WTC11 (cell line): ENCODE measurements at regions not wholly inside any gene's neighbourhood (a gene's known extent, or its start where the extent isn't known, plus 50 kb on each side); places are given as distances from the start of the nearest gene placed in this dataset.

ENCODE experiments used
- ATF2 ChIP-seq: sonication (generic); formaldehyde crosslinking; IDR thresholded peaks from 2 replicates; pipeline ENCODE4 v1.8.1; 2022; ENCODE audit warnings: low read depth, missing genetic modification reagents, borderline replicate concordance
- CTCF ChIP-seq: fragments of 200-600 bp; IDR thresholded peaks from 2 replicates; pipeline ENCODE4 v1.8.0; 2022; ENCODE audit warnings: antibody characterized with exemption
- USF1 ChIP-seq: sonication (generic); formaldehyde crosslinking; IDR thresholded peaks from 2 replicates; pipeline ENCODE4 v1.8.0; 2022; ENCODE audit warnings: mild to moderate bottlenecking, missing genetic modification reagents

- TF ChIP-seq CTCF (no peak), USF1 (CRISPR knock-in tag) (no peak), ATF2 (no peak)
Observed at GRCh38 chr11:21927628-21928027, 265.3 kb upstream of the ANO5 start.
